ENCODE measurements at regions not wholly inside any gene's neighbourhood (a gene's known extent, or its start where the extent isn't known, plus 50 kb on each side); places are given as distances from the start of the nearest gene placed in this dataset.

GRCh38 chr14:35211067-35211466 is 81.1 kb upstream of the PSMA6 start:
- TF ChIP-seq CTCF (IDR thresholded peaks at IDR 0.05) (no peak), EZH2phosphoT487 (IDR thresholded peaks at IDR 0.05; ENCODE audit: borderline replicate concordance, low read depth) (no peak), EP300 (IDR thresholded peaks at IDR 0.05; ENCODE audit: borderline replicate concordance in 1 of 2, low read depth in 1 of 2, low read length in 1 of 2) (no peak), MXI1 (IDR thresholded peaks at IDR 0.05; ENCODE audit: low read depth, low read length) (no peak), GABPA (IDR thresholded peaks at IDR 0.05; ENCODE audit: low read depth) (no peak), POLR2AphosphoS5 (IDR thresholded peaks at IDR 0.05; ENCODE audit: low read depth, low read length) (no peak), TAF1 (IDR thresholded peaks at IDR 0.05; ENCODE audit: borderline replicate concordance, low read depth, low read length) (no peak), NFIC (IDR thresholded peaks at IDR 0.05; ENCODE audit: borderline replicate concordance) (no peak), SIN3A (IDR thresholded peaks at IDR 0.05; ENCODE audit: borderline replicate concordance, low read depth, low read length) (no peak)
